ENCODE measurements at regions not wholly inside any gene's neighbourhood (a gene's known extent, or its start where the extent isn't known, plus 50 kb on each side); places are given as distances from the start of the nearest gene placed in this dataset.

DNA sequence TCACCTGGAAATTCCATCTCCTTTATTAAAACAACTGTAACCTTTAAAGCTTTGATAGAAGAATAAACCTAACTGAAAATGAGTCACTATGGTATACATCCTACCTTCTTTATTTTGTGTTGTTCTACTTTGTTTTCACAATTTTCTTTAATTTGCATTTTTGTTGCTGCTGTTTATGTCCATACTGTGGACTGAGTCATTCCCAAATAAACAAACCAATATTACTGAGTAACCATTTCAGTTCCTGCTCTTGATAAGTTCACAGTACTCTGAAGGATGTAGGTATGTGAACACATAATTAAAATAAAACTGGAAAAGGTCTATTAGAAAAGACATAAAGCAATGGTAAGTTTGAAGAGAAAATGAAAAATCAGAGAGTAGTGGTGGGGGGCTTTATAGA lies 528.5 kb upstream of the GOLIM4 start:
- H3K9me3 ChIP-seq (ENCODE audit: low read depth, low read length): no peaks in the 10 kb centered on the region
- TF ChIP-seq FOXP2 (optimal IDR thresholded peaks at IDR 0.05; ENCODE audit: control extremely low read depth, extremely low read length, insufficient read depth) (no peak), POLR2AphosphoS5 (IDR thresholded peaks at IDR 0.05; ENCODE audit: borderline replicate concordance, low read depth, low read length) (no peak), EZH2 (IDR thresholded peaks at IDR 0.05) (no peak)
- H3K9ac ChIP-seq (ENCODE audit: insufficient read length): no peak overlapping the region
- no peaks in the 10 kb centered on the region for H3K36me3 ChIP-seq (ENCODE audit: insufficient read depth, low read length)
- no peak for DNase-seq (ENCODE audit: low read depth, low spot score)
- no peak overlapping the region for H3K27ac ChIP-seq
- H3K4me3 ChIP-seq: no peak overlapping the region

DNA sequence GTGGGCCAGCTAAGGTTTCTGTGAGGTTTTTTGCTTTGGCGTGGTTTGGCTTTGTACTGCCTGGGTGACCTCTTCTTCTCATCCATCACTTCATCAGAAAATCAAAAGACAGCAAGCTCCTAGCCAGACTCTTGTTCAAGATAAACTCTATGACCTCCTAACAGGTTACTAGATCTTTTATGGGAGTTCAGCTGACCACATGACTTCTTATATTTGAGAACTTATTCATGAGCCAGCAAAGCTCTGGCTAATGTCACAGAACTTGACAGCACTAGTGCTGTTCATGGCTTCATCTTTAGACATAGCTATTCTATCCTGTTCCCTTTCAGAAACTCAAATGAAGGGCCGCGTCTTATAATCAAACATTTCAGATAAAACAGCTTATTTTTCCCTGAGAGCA lies 527.1 kb upstream of the GOLIM4 start:
- no peaks in the 10 kb centered on the region for H3K9me3 ChIP-seq (ENCODE audit: low read depth, low read length)
- no peak for DNase-seq (ENCODE audit: low read depth, low spot score)
- H3K36me3 ChIP-seq (ENCODE audit: insufficient read depth, low read length): no peaks in the 10 kb centered on the region
- TF ChIP-seq FOXP2 (optimal IDR thresholded peaks at IDR 0.05; ENCODE audit: control extremely low read depth, extremely low read length, insufficient read depth): no peak
- TF ChIP-seq EZH2 (IDR thresholded peaks at IDR 0.05): no peak
- TF ChIP-seq POLR2AphosphoS5 (IDR thresholded peaks at IDR 0.05; ENCODE audit: borderline replicate concordance, low read depth, low read length): no peak
- no peak overlapping the region for H3K9ac ChIP-seq (ENCODE audit: insufficient read length)
- H3K27ac ChIP-seq: no peak overlapping the region
- H3K4me3 ChIP-seq: no peak overlapping the region

DNA sequence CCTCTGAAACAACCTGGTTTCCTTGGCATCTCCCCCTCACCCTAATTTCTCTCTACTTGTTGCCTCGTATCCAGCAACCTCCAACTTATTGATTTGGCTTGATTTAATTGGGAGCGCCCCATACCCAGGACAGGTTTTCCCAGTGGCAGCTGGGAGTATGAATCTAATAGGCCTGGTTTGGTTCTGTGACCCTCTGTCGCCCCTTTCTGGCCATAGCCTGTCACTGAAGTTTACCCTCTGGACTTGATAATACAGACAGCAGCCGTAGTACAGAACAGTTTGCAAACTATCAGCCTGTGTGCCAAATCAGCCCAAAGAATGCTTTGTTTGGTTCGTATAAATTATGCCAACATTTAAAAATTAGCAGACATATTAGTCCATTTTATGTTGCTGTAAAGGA lies 525.1 kb upstream of the GOLIM4 start:
- no peak overlapping the region for H3K27ac ChIP-seq
- no peak overlapping the region for H3K4me3 ChIP-seq
- DNase-seq (ENCODE audit: low read depth, low spot score): no peak

DNA sequence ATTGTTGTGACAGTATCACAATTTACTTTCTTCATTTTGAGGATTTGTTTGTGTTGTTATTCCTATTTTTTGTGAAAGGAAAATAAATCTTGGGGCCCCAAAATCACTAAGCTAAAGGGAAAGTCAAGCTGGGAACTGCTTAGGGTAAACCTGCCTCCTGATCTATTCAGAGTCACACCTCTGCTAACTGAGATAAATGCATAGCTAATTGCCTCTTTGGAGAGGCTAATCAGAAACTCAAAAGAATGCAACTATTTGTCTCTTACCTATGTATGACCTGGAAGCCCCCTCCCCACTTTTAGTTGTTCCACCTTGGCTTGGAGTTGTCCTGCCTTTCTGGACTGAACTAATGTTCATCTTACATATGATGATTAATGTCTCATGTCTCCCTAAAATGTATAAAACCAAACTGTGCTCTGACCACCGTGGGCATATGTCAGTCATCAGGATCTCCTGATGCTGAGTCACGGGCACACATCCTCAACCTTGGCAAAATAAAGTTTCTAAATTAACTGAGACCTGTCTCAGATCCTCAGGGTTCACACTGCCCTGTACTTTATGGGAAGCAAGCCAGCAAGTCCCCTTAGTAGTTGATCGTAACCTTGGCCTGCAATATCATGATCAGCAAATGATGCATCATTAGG lies 523.2 kb upstream of the GOLIM4 start:
- no peaks in the 10 kb centered on the region for H3K36me3 ChIP-seq (ENCODE audit: insufficient read depth, low read length)
- TF ChIP-seq FOXP2 (optimal IDR thresholded peaks at IDR 0.05; ENCODE audit: control extremely low read depth, extremely low read length, insufficient read depth) (no peak), EZH2 (IDR thresholded peaks at IDR 0.05) (no peak), POLR2AphosphoS5 (IDR thresholded peaks at IDR 0.05; ENCODE audit: borderline replicate concordance, low read depth, low read length) (no peak)
- DNase-seq (ENCODE audit: low read depth, low spot score): no peak
- H3K4me3 ChIP-seq: no peak overlapping the region
- H3K27ac ChIP-seq: no peak overlapping the region
- H3K9ac ChIP-seq (ENCODE audit: insufficient read length): no peak overlapping the region
- H3K9me3 ChIP-seq (ENCODE audit: low read depth, low read length): no peaks in the 10 kb centered on the region

More for the DNA sequence above, 525.1 kb upstream of the GOLIM4 start:
- H3K36me3 ChIP-seq (ENCODE audit: insufficient read depth, low read length): no peaks in the 10 kb centered on the region
- H3K9me3 ChIP-seq (ENCODE audit: low read depth, low read length): no peaks in the 10 kb centered on the region
- no peak overlapping the region for H3K9ac ChIP-seq (ENCODE audit: insufficient read length)
- TF ChIP-seq EZH2 (IDR thresholded peaks at IDR 0.05) (no peak), POLR2AphosphoS5 (IDR thresholded peaks at IDR 0.05; ENCODE audit: borderline replicate concordance, low read depth, low read length) (no peak)

DNA sequence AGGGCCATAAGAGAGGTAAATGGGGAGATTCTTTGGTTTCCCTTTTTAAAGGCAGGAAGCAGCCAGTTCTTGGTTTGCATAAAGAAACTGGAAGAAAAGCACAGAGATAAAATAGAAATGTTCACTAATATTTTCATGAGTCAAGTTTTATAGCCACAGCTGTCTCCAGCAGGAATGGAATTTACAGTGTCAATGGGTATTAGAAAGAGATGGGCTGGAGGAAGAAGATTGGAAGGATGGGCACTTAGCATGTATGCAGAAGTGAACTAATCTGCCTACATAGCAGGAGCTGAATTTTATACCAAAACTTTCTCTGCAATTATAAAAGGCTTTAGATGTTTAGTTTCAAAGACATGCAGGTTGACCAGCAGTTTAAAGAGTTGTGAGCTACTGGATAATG lies 521.9 kb upstream of the GOLIM4 start:
- DNase-seq (ENCODE audit: low read depth, low spot score): no peak
- H3K27ac ChIP-seq: no peak overlapping the region
- TF ChIP-seq EZH2 (IDR thresholded peaks at IDR 0.05) (no peak), FOXP2 (optimal IDR thresholded peaks at IDR 0.05; ENCODE audit: control extremely low read depth, extremely low read length, insufficient read depth) (no peak), POLR2AphosphoS5 (IDR thresholded peaks at IDR 0.05; ENCODE audit: borderline replicate concordance, low read depth, low read length) (no peak)
- no peak overlapping the region for H3K9ac ChIP-seq (ENCODE audit: insufficient read length)
- no peak overlapping the region for H3K4me3 ChIP-seq
- H3K9me3 ChIP-seq (ENCODE audit: low read depth, low read length): no peaks in the 10 kb centered on the region
- H3K36me3 ChIP-seq (ENCODE audit: insufficient read depth, low read length): no peaks in the 10 kb centered on the region

DNA sequence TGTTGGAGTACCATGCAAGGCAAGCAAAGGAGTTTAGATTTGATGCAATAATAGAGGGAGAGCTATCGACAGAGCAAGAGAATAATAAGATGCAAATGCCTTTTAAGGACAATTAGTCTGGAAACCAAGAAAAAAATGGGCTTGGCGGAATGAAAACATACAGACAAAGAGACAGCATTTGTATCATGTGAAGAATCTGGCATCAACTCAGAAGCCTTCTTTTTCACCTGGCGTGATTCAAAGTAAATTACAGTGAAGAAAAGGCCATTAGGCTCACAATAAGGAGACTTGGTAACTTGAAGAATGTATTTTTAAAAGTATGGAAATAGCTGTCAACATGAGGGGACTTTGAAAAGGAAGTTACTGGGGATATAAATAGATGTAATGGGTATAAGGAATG lies 521.2 kb upstream of the GOLIM4 start:
- DNase-seq (ENCODE audit: low read depth, low spot score): no peak
- H3K9ac ChIP-seq (ENCODE audit: insufficient read length): no peak overlapping the region
- H3K27ac ChIP-seq: no peak overlapping the region
- H3K4me3 ChIP-seq: no peak overlapping the region
- TF ChIP-seq EZH2 (IDR thresholded peaks at IDR 0.05): no peak
- TF ChIP-seq POLR2AphosphoS5 (IDR thresholded peaks at IDR 0.05; ENCODE audit: borderline replicate concordance, low read depth, low read length): no peak
- TF ChIP-seq FOXP2 (optimal IDR thresholded peaks at IDR 0.05; ENCODE audit: control extremely low read depth, extremely low read length, insufficient read depth): no peak
- no peaks in the 10 kb centered on the region for H3K9me3 ChIP-seq (ENCODE audit: low read depth, low read length)
- H3K36me3 ChIP-seq (ENCODE audit: insufficient read depth, low read length): no peaks in the 10 kb centered on the region

DNA sequence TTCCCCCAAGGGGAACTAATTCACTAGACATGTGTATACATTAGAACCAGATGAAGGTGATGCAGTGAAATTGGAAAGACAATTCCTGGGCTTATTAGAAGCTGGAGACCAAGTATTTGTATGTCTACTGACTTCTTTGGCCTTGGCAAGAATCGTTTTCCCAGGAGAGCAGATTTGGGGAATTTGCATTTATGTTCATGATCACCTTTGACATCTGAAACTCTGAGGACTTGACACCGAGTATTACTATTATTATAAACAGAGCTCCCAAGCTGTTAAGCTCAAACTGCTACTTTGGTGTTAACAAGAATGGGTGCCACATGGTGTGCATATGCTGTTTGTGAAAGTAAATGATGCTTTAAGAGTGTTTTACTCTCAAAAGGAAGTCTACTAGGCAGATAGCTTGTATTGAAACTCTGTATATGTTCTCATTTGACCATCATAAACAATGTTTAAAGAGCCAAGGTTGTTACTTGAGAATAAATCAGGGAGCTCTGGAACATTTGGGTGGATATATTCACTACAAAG lies 519.8 kb upstream of the GOLIM4 start:
- H3K36me3 ChIP-seq (ENCODE audit: insufficient read depth, low read length): no peaks in the 10 kb centered on the region
- H3K9ac ChIP-seq (ENCODE audit: insufficient read length): no peak overlapping the region
- DNase-seq (ENCODE audit: low read depth, low spot score): no peak
- no peaks in the 10 kb centered on the region for H3K9me3 ChIP-seq (ENCODE audit: low read depth, low read length)
- H3K27ac ChIP-seq: no peak overlapping the region
- no peak overlapping the region for H3K4me3 ChIP-seq
- TF ChIP-seq EZH2 (IDR thresholded peaks at IDR 0.05) (no peak), POLR2AphosphoS5 (IDR thresholded peaks at IDR 0.05; ENCODE audit: borderline replicate concordance, low read depth, low read length) (no peak)

DNA sequence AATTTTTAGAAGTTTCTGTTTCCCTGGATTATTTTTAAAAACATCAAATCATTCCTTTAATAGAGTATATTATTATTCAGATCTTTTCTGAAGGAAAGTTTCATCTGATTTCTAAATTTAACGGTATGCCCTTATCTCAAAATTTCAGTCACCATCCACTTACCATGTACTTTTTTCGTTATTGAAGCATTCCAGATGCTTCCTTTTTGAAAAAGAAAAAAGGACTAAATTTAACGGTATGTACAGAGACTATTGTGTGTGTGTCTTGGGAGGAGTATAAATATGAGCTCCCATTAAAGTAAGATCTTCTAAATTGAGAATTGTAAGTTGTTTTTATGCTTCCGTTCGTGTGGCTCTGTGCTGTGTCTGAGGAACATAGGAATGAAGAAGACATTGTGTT lies 517.4 kb upstream of the GOLIM4 start:
- Histone ChIP-seq H3K4me3 (no peak overlapping the region), H3K9ac (ENCODE audit: insufficient read length) (no peak overlapping the region), H3K36me3 (ENCODE audit: insufficient read depth, low read length) (no peaks in the 10 kb centered on the region), H3K27ac (no peak overlapping the region), H3K9me3 (ENCODE audit: low read depth, low read length) (no peaks in the 10 kb centered on the region)
- TF ChIP-seq EZH2 (IDR thresholded peaks at IDR 0.05) (no peak), FOXP2 (optimal IDR thresholded peaks at IDR 0.05; ENCODE audit: control extremely low read depth, extremely low read length, insufficient read depth) (no peak), POLR2AphosphoS5 (IDR thresholded peaks at IDR 0.05; ENCODE audit: borderline replicate concordance, low read depth, low read length) (no peak)
- no peak for DNase-seq (ENCODE audit: low read depth, low spot score)

DNA sequence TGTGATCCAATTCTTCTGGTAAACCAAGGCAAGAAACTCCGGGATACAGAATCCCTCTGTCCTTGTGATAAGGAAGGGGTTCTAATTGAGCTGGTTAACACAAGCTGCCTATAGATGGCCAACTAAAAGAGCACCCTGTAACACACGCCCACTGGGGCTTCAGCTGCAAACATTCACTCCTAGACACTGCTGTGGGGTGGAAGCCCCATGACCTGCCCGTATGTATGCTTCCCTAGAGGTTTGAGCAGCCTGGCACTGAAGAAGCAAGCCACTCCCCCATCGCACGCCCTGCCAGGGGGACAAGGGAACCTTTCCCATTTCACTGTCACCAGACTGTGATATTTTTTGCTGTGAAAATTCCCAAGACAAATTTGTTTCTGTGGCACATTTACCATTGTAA lies 516.9 kb upstream of the GOLIM4 start:
- Histone ChIP-seq H3K36me3 (ENCODE audit: insufficient read depth, low read length) (no peaks in the 10 kb centered on the region), H3K27ac (no peak overlapping the region), H3K9me3 (ENCODE audit: low read depth, low read length) (no peaks in the 10 kb centered on the region), H3K9ac (ENCODE audit: insufficient read length) (no peak overlapping the region), H3K4me3 (no peak overlapping the region)
- TF ChIP-seq FOXP2 (optimal IDR thresholded peaks at IDR 0.05; ENCODE audit: control extremely low read depth, extremely low read length, insufficient read depth) (no peak), EZH2 (IDR thresholded peaks at IDR 0.05) (no peak), POLR2AphosphoS5 (IDR thresholded peaks at IDR 0.05; ENCODE audit: borderline replicate concordance, low read depth, low read length) (no peak)
- no peak for DNase-seq (ENCODE audit: low read depth, low spot score)
